Common myeloid progenitor, CD34-positive (primary cell): ENCODE measurements at regions not wholly inside any gene's neighbourhood (a gene's known extent, or its start where the extent isn't known, plus 50 kb on each side); places are given as distances from the start of the nearest gene placed in this dataset.

Source experiments
- CTCF ChIA-PET: fragments of 350-600 bp; sonication (Branson Sonifier 250); formaldehyde crosslinking; loops from one replicate; lab custom pipeline; 2021; ENCODE audit warnings: antibody characterized with exemption; lab: Charles Lee
- POLR2A ChIA-PET: fragments of 350-600 bp; sonication (Branson Sonifier 250); formaldehyde crosslinking; loops from one replicate; lab custom pipeline; 2021; ENCODE audit warnings: antibody characterized with exemption; lab: Charles Lee
- DNase-seq, 3 donors: peaks; one replicate each; pipeline versions ENCODE4 v3.0.0 to v3.0.0-alpha.2; 2013
- H3K27ac ChIP-seq, 2 experiments: 1 replicate in 1 of 2; 2 replicates in 1 of 2; pipeline ENCODE4 v1.7.0; 2013; ENCODE audit warnings: inconsistent platforms in 2 of 2, low read length in 2 of 2, mild to moderate bottlenecking in 2 of 2, low read depth in 1 of 2, moderate library complexity in 1 of 2; ENCODE audit not compliant: severe bottlenecking in 2 of 2, insufficient read depth in 1 of 2, poor library complexity in 1 of 2
- H3K27me3 ChIP-seq, 5 experiments: replicated peaks in 2 of 5; 1 replicate in 3 of 5; 2 replicates in 2 of 5; pipeline versions ENCODE4 v1.6.1 to v1.7.0; 2013; ENCODE audit warnings: low read length in 4 of 5, mild to moderate bottlenecking in 2 of 5, moderate library complexity in 2 of 5, inconsistent platforms in 1 of 5; ENCODE audit not compliant: insufficient read depth in 5 of 5, control insufficient read depth in 4 of 5
- H3K36me3 ChIP-seq, 4 experiments: 1 replicate in 2 of 4; 2 replicates in 2 of 4; pipeline versions ENCODE4 v1.6.1 to v1.7.0; 2013; ENCODE audit warnings: low read length in 3 of 4, control low read depth in 1 of 4, mild to moderate bottlenecking in 1 of 4; ENCODE audit not compliant: control insufficient read depth in 4 of 4, insufficient read depth in 4 of 4
- H3K4me1 ChIP-seq, 4 experiments: 1 replicate in 3 of 4; 2 replicates in 1 of 4; pipeline versions ENCODE4 v1.6.1 to v1.7.1; 2013; ENCODE audit warnings: low read length in 3 of 4, mild to moderate bottlenecking in 3 of 4, control low read depth in 1 of 4, inconsistent platforms in 1 of 4, moderate library complexity in 1 of 4; ENCODE audit not compliant: control insufficient read depth in 4 of 4, insufficient read depth in 4 of 4; ENCODE audit errors: control extremely low read depth in 1 of 4
- H3K4me3 ChIP-seq, 7 experiments: 1 replicate in 4 of 7; 2 replicates in 3 of 7; pipeline versions ENCODE4 v1.5.1 to v1.7.0; 2013; ENCODE audit warnings: mild to moderate bottlenecking in 7 of 7, low read length in 6 of 7, moderate library complexity in 6 of 7, inconsistent platforms in 2 of 7, low read depth in 2 of 7, control low read depth in 1 of 7; ENCODE audit not compliant: insufficient read depth in 4 of 7, control insufficient read depth in 1 of 7; ENCODE audit errors: extremely low read depth in 1 of 7
- H3K9me3 ChIP-seq, 5 experiments: 1 replicate in 4 of 5; 2 replicates in 1 of 5; pipeline versions ENCODE4 v1.6.1 to v1.7.1; 2013; ENCODE audit warnings: low read length in 4 of 5, mild to moderate bottlenecking in 2 of 5, inconsistent platforms in 1 of 5, low read depth in 1 of 5, moderate library complexity in 1 of 5; ENCODE audit not compliant: control insufficient read depth in 4 of 5, insufficient read depth in 2 of 5; ENCODE audit errors: control extremely low read depth in 1 of 5
- WGBS: methylation state at CpG from one replicate; pipeline ENCODE4 v1.1.5; 2013; ENCODE audit not compliant: insufficient coverage; 5-methylcytosine and 5-hydroxymethylcytosine counted together

GRCh38 chr2:71876542-71877451 is 270.9 kb downstream of the CYP26B1 start:
- 100% methylated on average over 3 of the region's 6 CpGs for WGBS
- no peaks in the 10 kb centered on the region for H3K27me3 ChIP-seq
- H3K4me1 ChIP-seq, result no peaks in the 10 kb centered on the region
- ChIA-PET CTCF (no interaction called here), POLR2A (no interaction called here)
- H3K9me3 ChIP-seq, result no peaks in the 10 kb centered on the region
- H3K36me3 ChIP-seq, result no peaks in the 10 kb centered on the region
- H3K4me3 ChIP-seq, result no peak overlapping the region
- DNase-seq, result no peak
- no peak overlapping the region for H3K27ac ChIP-seq

- Histone ChIP-seq H3K27ac (no peak overlapping the region), H3K27me3 (peaks cover 0 to 10% (median 0%) of the 10 kb centered on the region in 5 experiments), H3K4me3 (no peak overlapping the region), H3K9me3 (no peaks in the 10 kb centered on the region), H3K36me3 (no peaks in the 10 kb centered on the region), H3K4me1 (no peaks in the 10 kb centered on the region)
- no peak for DNase-seq
- POLR2A ChIA-PET, result no interaction called here
- WGBS, result 99% methylated on average over 12 of the region's 12 CpGs
- CTCF ChIA-PET, result interaction anchor here (0.8 to 1.6 kb wide), 2 partner anchors 9 to 10 kb away, joined by 3 to 6 read pairs; no protein-coding TSS in a partner anchor
Observed at GRCh38 chr2:71872466-71873051, 275.1 kb downstream of the CYP26B1 start.

GRCh38 chr2:71865391-71865965 is 282.2 kb downstream of the CYP26B1 start:
- no peak overlapping the region for H3K27ac ChIP-seq
- CTCF ChIA-PET, result no interaction called here
- POLR2A ChIA-PET, result no interaction called here
- no peak for DNase-seq
- H3K9me3 ChIP-seq, result no peaks in the 10 kb centered on the region
- peaks cover 0 to 14% (median 0%) of the 10 kb centered on the region in 5 experiments for H3K27me3 ChIP-seq
- no peaks in the 10 kb centered on the region for H3K4me1 ChIP-seq
- no peaks in the 10 kb centered on the region for H3K36me3 ChIP-seq
- 83% methylated on average over 10 of the region's 11 CpGs for WGBS
- no peak overlapping the region for H3K4me3 ChIP-seq

GRCh38 chr2:71864085-71864484 is 283.6 kb downstream of the CYP26B1 start:
- Histone ChIP-seq H3K27ac (no peak overlapping the region), H3K4me1 (no peaks in the 10 kb centered on the region), H3K27me3 (peaks cover 0 to 7% (median 0%) of the 10 kb centered on the region in 5 experiments), H3K9me3 (no peaks in the 10 kb centered on the region), H3K4me3 (no peak overlapping the region), H3K36me3 (no peaks in the 10 kb centered on the region)
- CTCF ChIA-PET, result no interaction called here
- POLR2A ChIA-PET, result no interaction called here
- no peak for DNase-seq
- WGBS, result 95% methylated on average over 3 of the region's 5 CpGs

- Histone ChIP-seq H3K4me3 (no peak overlapping the region), H3K4me1 (no peaks in the 10 kb centered on the region), H3K36me3 (no peaks in the 10 kb centered on the region), H3K27me3 (peaks cover 0 to 5% (median 0%) of the 10 kb centered on the region in 5 experiments), H3K9me3 (peaks cover 0 to 3% (median 0%) of the 10 kb centered on the region in 5 experiments), H3K27ac (no peak overlapping the region)
- no peak for DNase-seq
- ChIA-PET POLR2A (no interaction called here), CTCF (no interaction called here)
- 85% methylated on average over 5 of the region's 5 CpGs for WGBS
Observed at GRCh38 chr2:71863396-71863795, 284.3 kb downstream of the CYP26B1 start.

- CTCF ChIA-PET, result no interaction called here
Observed at GRCh38 chr2:71862921-71863320, 284.7 kb downstream of the CYP26B1 start.

More at GRCh38 chr2:71862921-71863320, 284.7 kb downstream of the CYP26B1 start:
- no peak overlapping the region for H3K27ac ChIP-seq
- H3K36me3 ChIP-seq, result no peaks in the 10 kb centered on the region
- H3K4me3 ChIP-seq, result no peak overlapping the region
- POLR2A ChIA-PET, result no interaction called here
- DNase-seq, result no peak
- H3K27me3 ChIP-seq, result peaks cover 0 to 5% (median 0%) of the 10 kb centered on the region in 5 experiments
- no CpG with 5 or more reads among the region's 3 CpGs for WGBS
- peaks cover 0 to 3% (median 0%) of the 10 kb centered on the region in 5 experiments for H3K9me3 ChIP-seq
- H3K4me1 ChIP-seq, result no peaks in the 10 kb centered on the region
